GM04504 (cell line): ENCODE measurements at regions not wholly inside any gene's neighbourhood (a gene's known extent, or its start where the extent isn't known, plus 50 kb on each side); places are given as distances from the start of the nearest gene placed in this dataset.
"Not testable (repeated sequence)": the region's sequence is repeated elsewhere in the genome, so short reads cannot be mapped to it uniquely, and the experiment has no call there.

Experiments used
- DNase-seq: peaks from one replicate; pipeline ENCODE4 v3.0.0-alpha.2; 2012; ENCODE audit warnings: low read depth

DNA sequence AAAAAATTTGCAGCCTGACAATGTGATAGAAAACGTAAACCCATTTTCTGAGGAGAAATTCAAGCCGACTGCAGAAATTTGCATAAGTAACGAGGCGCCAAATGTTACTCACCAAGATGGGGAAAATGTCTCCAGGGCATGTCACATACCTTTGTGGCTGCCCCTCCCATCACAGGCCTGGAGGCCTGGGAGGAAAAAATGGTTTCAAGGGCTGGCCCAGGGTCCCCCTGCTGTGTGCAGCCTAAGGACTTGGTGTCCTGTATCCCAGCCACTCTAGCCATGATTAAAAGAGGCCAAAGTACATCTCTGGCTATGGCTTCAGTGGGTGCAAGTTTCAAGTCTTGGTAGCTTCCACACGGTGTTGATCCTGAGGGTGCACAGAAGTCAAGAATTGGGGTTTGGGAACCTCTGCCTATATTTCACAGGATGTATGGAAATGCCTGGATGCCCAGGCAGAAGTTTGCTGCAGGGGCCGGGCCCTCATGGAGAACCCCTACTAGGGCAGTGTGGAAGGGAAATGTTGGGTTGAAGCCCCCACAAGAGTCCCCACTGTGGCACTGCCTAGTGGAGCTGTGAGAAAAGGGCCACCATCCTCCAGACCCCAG lies 1842.3 kb downstream of the PCDH9 start:
- DNase-seq = no peak

DNA sequence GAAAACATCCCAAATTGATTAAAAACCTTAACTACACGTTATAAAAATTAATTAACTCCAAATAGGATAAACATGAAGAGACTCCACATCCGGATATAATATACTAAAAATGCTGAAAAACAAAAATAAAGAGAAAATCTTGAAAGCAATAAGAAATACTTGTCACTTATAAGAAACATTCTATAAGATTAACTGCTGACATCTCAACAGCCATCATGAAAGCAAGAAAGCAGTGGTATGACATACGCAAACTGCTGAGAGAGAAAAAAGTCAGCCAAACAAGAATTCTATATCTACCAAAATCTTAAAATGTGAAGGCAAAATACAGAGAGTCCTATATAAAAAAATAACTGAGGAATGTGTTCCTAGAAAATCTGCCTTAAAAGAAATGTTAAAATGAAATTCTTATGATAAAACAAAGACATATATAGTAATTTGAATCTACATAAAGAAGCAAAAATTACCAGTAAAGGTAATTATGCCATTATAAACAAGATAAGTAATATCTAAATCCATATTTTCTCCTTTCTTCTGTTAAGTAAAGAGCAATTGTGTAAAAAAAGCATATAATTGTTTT lies 1851.1 kb downstream of the PCDH9 start:
- DNase-seq = no peak

GRCh38 chr13:65378484-65378883 lies 1851.7 kb downstream of the PCDH9 start:
- no peak for DNase-seq

DNA sequence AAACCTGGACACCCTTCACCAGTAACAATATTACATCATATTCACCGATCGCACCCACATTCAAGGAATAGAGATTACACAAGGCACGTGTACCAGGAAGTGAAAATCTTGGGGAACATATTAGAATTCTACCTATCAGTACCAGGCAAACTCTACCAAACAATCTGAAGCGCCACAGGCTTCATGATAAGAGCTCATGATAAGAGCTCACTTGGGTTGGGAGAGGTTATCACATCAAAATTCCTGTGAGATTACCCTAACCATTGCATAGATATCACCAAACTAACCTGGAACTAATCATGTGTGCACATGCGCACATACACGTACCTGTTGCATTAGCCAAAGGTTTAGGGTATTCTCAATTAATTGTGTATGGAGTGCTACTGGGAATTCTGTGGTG lies 1861.3 kb downstream of the PCDH9 start:
- DNase-seq = no peak

- no peak for DNase-seq
Observed at GRCh38 chr13:65353951-65354350, 1876.2 kb downstream of the PCDH9 start.

DNA sequence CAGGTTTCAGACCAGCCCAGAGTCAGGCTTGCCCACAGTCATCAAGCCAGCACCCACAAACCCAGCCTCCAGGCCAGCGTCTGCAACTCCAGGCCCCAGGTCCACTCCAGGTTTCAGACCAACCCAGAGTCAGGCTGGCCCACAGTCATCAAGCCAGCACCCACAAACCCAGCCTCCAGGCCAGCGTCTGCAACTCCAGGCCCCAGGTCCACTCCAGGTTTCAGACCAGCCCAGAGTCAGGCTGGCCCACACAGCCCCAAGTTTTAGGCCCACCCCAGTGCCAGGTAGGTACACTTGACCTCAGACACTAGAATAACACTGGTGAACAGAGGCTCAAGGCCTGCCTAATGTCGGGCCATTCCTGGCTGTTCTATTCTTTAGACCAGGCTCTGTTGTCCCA lies 1877.0 kb downstream of the PCDH9 start:
- not testable (repeated sequence) for DNase-seq

GRCh38 chr13:65347420-65348030 lies 1882.6 kb downstream of the PCDH9 start:
- no peak for DNase-seq

DNA sequence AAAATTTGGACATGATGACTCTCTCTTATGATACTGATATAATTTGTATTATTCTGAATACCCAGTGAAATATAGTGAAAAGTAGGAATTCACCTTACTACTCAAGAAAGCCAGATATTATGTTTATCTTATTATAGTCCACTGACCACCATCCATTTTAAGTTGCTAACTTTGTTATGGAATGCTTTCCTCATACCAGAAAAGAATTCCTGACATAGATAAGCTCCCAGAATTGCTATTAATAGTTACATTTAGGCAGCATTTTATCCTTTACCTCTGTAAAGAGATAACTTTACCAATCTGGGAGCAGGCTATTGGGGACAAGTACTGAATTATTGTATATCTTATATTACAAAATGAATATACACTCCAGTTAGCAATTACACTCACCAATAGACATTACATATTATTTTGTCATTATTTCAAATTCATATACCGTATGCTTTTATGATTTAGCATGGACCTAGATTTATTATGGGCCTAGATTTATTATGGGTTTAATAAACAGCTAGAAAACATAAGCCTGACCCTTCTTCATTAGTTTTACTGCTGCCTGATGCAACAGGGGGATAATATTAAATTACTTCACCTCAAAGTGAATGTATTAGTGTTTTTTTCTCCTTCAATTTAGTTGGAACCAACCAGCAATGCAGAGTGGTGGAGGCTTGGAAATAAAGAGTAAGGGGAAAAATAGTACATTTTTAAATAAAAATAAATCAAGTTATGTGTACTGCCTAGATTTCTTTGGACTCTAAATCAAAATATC lies 1886.1 kb downstream of the PCDH9 start:
- no peak for DNase-seq

- DNase-seq = no peak
Observed at GRCh38 chr13:65342541-65343337, 1887.4 kb downstream of the PCDH9 start.

DNA sequence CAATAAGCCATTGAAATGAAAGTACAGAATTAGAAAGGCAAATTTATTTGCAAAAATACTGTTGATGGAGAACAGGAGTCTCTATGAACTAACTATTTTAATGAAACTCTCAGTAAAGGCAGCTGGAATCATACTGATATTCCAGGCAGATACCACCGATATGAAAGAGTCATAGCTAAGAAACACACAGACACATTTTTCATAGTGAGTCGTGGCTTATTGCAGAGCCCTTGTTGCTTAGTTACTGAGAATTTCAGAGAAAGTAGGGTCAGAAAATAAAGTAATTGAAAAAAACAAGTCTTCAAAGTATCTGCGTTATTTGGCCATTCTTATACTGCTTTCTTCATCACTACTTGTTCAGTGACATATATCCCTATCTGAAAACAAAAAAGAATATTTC lies 1890.9 kb downstream of the PCDH9 start:
- no peak for DNase-seq

- peak; percentile 21 for DNase-seq
Observed at GRCh38 chr13:65336916-65337315, 1893.2 kb downstream of the PCDH9 start.

DNA sequence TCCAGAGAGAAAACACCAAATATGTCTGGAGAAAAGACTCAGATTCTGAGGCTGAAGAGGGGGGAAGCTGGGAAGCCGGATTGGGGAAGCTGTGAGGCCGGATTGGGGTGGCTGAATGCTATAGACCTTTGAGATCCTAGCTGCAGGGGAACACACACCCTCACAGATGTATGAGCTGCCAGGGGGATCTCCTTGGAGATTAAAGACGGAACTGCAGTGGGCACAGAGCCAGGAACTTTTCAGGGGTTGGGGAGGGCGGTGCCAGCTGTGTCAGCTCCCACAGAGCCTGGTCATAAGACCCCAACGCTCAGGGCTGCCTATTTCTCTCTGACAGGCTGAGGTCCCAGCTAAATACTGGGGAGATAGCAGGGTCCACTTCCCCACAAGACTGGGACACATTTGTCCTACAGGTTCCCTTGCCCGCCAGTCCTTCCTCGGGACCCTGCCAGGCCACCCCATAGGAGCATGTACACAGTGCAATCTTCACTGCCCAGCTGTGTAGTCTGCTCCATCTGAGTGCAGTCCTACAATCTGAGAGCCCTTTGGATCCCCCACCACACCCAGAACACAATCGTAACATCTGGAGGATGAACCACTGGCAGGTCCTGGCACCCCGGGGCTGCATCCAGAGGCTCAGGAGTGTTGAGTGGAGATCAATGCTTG lies 1893.9 kb downstream of the PCDH9 start:
- DNase-seq = no peak

- DNase-seq = no peak
Observed at GRCh38 chr13:65330691-65331090, 1899.4 kb downstream of the PCDH9 start.

DNA sequence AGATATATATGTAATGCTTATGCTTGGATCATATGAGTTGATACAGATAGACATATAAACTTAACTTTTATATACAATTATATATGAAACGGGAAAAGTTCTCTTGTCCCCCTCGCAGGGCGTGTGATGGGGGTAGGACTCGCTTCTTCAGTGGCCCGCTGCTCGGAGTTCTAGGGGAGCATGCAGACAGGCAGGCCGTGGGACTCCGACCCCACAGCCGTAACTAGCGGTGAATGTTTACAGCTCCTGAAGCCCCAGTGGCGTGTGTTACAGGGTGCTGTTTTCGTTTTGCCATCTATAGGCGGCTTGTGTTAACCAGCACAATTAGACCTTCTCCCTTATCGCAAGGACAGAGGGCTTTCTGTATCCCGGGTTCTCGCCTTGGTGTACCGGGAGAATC lies 1899.8 kb downstream of the PCDH9 start:
- no peak for DNase-seq

GRCh38 chr13:65323192-65323591 lies 1906.9 kb downstream of the PCDH9 start:
- DNase-seq = not testable (repeated sequence)

DNA sequence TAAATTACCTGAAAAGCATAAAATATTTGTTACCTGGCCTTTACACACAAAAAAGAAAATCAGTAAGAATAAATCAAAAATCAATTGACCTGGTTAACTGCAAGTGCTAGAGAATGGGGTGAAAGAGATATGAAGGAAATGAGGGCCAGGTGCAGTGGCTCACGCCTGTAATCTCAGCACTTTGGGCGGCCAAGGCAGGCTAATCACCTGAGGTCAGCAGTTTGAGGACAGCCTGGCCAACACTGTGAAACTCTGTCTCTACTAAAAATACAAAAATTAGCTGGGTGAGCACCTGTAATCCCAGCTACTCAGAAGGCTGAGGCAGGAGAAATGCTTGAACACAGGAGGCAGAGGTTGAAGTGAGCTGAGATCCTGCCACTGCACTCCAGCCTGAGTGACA lies 1908.7 kb downstream of the PCDH9 start:
- not testable (repeated sequence) for DNase-seq

- DNase-seq = no peak
Observed at GRCh38 chr13:65314008-65314407, 1916.1 kb downstream of the PCDH9 start.

DNA sequence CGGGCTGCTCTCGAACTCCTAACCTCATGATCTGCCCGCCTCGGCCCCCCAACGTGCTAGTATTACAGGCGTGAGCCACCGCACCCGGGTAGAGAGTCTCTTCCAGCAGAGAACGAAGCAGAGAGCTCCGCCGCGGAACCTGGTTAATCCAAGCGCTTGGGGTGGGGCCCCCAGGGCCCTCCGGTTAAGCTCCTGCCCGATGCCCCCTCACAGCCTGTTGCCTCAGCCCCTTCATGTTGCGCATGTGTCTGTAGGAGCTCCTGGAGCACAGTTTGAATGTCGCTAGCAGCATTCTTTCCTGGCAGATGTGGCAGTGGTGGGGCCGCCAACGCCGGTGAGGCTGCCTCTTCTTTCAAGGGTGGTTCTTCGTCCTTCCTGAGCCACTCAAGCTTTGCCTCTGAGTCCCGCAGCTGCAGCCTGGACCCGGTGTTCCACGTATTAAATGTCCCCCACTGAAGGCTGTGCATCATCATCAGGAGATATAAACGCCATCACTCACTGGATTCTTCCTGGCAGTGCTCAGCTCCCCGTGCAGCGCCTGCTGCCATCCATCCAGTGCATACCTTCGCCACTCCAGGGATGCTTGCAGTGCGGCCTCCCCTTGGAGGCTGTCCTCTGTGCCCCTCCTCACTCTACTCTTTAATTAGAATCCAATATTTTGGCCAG lies 1919.3 kb downstream of the PCDH9 start:
- no peak for DNase-seq

DNA sequence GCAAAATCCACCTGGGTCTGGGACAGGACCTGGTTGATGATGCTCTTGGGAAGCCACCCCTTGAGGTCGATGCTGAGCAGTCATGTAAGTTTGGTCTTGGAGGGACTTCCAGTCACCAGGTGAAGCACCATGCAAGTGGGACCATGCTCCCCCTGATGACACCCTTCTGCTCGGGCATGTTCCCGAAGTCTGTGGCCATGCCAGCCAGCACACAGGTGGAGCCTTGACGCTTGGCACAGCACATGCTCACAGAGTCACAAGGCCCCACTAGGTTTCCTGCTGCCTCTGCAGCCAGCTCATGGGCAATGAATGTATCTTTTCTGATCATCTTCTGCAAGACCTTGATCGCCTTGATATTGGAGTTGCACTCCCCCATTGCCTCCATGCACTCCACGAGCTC lies 1920.2 kb downstream of the PCDH9 start:
- DNase-seq = no peak

DNA sequence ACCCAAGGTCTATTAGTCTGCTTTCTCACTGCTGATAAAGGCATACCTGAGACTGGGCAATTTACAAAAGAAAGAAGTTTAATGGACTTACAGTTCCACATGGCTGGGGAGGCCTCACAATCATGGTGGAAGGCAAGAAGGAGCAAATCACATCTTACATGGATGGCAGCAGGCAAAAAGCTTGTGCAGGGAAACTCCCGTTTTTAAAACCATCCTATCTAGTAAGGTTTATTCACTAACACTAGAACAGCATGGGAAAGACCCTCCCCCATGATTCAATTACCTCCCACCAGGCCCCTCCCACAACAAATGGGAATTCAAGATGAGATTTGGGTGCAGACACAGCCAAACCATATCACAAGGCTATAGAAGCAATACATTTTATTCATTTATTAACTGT lies 1921.4 kb downstream of the PCDH9 start:
- DNase-seq = not testable (repeated sequence)

GRCh38 chr13:65307056-65307455 lies 1923.1 kb downstream of the PCDH9 start:
- DNase-seq = no peak
